Nephron progenitor cell (in vitro differentiated cells): ENCODE measurements at regions not wholly inside any gene's neighbourhood (a gene's known extent, or its start where the extent isn't known, plus 50 kb on each side); places are given as distances from the start of the nearest gene placed in this dataset.
A peak's percentile ranks its signal among the peaks of the same experiment; 100 is the strongest.

ENCODE experiments used
- DNase-seq: peaks from one replicate; pipeline ENCODE4 v3.0.0; 2021
- H3K27ac Mint-ChIP-seq: 2 replicates; pipeline ENCODE4 v1.8.0; 2021; ENCODE audit warnings: mild to moderate bottlenecking, moderate library complexity, mixed read lengths
- H3K27me3 Mint-ChIP-seq: 2 replicates; pipeline ENCODE4 v1.8.0; 2021; ENCODE audit warnings: mild to moderate bottlenecking, low read depth, mixed read lengths; ENCODE audit not compliant: poor library complexity
- H3K36me3 Mint-ChIP-seq: 2 replicates; pipeline ENCODE4 v1.8.0; 2021; ENCODE audit warnings: low read depth, mixed read lengths
- H3K4me1 Mint-ChIP-seq: 2 replicates; pipeline ENCODE4 v1.8.0; 2021; ENCODE audit warnings: mixed read lengths
- H3K4me3 Mint-ChIP-seq: 2 replicates; pipeline ENCODE4 v1.8.0; 2021; ENCODE audit warnings: mild to moderate bottlenecking, moderate library complexity, mixed read lengths
- H3K9me3 Mint-ChIP-seq: 2 replicates; pipeline ENCODE4 v1.8.0; 2021; ENCODE audit warnings: mild to moderate bottlenecking, moderate library complexity, mixed read lengths
- TF ChIP-seq, protein P1 (sequence below): fragments of 200-600 bp; sonication (generic); IDR thresholded peaks from 2 replicates; pipeline ENCODE4 v1.5.0; 2021; ENCODE audit warnings: antibody characterized with exemption

DNA sequence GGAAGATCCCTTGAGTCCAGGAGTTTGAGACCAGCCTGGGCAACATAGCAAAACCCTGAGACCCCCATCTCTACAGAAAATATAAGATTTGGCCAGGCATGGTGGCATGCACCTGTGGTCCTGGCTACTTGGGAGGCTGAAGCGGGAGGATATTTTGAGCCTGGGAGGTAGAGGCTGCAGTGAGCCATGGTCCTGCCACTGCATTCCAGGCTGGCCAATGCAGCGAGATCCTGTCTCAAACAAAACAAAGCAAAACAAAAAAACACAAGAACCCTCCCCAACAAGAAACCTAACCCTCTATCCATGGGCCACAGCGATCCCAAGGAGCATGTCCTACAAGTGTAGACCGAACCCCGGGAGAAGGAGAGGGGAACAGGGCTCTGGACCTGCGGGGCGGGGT is 133.3 kb downstream of the MGAT5B start:
- Mint-ChIP-seq H3K27ac (no peak overlapping the region), H3K4me3 (no peak overlapping the region)

DNA sequence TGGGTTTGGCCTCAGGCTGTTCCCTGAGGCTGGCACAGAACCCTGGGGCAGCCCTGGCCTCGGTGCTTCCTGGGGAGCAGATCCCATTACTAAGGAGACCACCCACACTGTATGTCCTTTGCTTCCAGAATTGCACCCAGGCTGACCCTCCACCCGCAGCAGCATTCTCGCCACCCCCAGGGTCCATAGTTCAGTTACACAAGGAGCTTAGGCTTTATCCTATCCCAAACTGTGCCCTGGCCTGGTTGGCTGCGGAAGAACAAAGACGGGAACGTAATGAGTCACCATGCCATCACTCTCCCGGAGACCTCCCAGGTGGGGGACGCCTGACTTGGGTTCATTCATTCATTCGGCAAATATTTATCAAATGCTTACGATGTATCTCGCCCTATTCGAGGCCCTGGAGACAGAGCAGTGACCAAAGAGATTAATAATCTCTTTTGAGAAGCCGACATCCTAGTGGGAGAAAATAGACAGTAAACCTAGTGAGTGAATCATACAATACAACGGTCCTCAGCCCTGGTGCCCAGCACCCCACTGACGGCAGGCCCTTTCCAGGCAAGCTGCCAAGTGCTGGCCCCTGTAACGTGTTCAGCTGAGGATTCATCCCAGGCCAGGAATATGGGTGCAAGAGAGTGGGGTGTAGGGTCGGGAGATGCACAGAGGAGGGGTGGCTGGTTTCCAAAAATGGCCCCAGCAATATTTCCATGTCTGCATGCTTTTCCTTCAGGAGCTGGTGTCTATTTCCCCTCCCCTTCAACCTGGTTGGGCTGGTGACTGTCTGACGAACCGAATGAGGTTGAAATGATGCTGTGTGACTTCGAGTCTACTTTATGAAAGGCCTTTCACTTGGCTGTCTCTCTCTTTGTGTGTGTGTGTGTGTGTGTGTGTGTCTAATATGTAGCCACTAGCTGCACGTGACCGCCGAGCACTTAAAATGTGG is 134.2 kb downstream of the MGAT5B start:
- Mint-ChIP-seq H3K9me3 (no peaks in the 10 kb centered on the region), H3K36me3 (no peaks in the 10 kb centered on the region), H3K27ac (no peak overlapping the region), H3K27me3 (no peaks in the 10 kb centered on the region), H3K4me3 (no peak overlapping the region), H3K4me1 (peaks cover 36% of the 10 kb centered on the region)
- no peak for DNase-seq
- TF ChIP-seq, protein P1, sequence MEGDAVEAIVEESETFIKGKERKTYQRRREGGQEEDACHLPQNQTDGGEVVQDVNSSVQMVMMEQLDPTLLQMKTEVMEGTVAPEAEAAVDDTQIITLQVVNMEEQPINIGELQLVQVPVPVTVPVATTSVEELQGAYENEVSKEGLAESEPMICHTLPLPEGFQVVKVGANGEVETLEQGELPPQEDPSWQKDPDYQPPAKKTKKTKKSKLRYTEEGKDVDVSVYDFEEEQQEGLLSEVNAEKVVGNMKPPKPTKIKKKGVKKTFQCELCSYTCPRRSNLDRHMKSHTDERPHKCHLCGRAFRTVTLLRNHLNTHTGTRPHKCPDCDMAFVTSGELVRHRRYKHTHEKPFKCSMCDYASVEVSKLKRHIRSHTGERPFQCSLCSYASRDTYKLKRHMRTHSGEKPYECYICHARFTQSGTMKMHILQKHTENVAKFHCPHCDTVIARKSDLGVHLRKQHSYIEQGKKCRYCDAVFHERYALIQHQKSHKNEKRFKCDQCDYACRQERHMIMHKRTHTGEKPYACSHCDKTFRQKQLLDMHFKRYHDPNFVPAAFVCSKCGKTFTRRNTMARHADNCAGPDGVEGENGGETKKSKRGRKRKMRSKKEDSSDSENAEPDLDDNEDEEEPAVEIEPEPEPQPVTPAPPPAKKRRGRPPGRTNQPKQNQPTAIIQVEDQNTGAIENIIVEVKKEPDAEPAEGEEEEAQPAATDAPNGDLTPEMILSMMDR = no peak

More for the DNA sequence above, 133.3 kb downstream of the MGAT5B start:
- DNase-seq = no peak
- Mint-ChIP-seq H3K27me3 (no peaks in the 10 kb centered on the region), H3K4me1 (peaks cover 33% of the 10 kb centered on the region), H3K9me3 (no peaks in the 10 kb centered on the region), H3K36me3 (no peaks in the 10 kb centered on the region)
- TF ChIP-seq, protein P1 = no peak

DNA sequence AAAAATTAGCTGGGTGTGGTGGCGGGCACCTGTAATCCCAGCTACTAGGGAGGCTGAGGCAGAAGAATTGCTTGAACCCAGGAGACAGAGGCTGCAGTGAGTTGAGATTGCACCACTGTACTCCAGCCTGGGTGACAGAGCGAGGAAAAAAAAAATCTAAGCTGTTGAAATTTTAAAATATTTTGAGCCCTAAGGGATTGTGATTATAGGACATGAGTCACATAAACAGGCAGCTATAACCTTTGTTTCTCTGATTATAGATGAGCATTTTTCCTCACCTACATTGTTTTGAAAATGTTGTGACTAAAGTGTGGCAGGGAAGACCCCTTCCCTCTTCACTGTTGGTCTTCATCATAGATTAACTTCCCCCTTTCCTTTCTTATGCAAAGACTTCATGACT is 135.5 kb downstream of the MGAT5B start:
- TF ChIP-seq, protein P1 = no peak

DNA sequence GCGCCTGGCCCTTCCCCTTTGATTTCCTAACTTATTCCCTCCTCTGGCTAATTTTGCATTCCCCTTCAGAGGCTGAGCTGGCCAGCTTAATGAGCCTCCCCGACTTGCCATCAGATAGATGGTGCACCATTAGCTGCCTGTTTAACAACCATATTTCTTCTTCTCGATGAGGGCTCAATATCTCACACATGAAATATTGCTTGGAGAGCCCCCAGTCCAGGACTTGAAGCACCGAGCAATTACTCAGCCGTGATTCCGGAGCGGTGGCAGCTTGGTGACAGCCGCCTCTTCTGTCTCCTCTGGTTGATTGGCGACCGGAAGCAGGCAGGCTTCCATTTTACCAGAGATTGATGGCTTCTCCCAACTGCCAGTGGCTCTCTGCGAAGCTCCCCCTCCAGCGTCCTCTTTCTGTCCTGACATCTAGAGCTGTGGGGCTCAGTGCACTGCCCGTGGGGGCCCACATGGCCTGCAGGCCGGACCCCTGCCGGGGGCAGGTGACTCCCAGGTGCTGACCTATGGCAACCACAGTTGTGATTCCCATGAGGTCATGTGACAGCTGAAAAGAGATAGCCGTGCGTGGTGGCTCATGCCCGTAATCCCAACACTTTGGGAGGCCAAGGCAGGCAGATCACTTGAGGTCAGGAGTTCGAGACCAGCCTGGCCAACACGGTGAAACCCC is 133.7 kb upstream of the SEC14L1 start:
- Mint-ChIP-seq H3K4me1 (peaks cover 26% of the 10 kb centered on the region), H3K36me3 (no peaks in the 10 kb centered on the region), H3K9me3 (peaks cover 31% of the 10 kb centered on the region), H3K4me3 (no peak overlapping the region), H3K27ac (peak overlapping the region; percentile 86), H3K27me3 (no peaks in the 10 kb centered on the region)
- TF ChIP-seq, protein P1 = no peak
- peak; percentile 28 for DNase-seq

More for the DNA sequence above, 135.5 kb downstream of the MGAT5B start:
- H3K27ac Mint-ChIP-seq = no peak overlapping the region
- H3K4me3 Mint-ChIP-seq = no peak overlapping the region
- H3K4me1 Mint-ChIP-seq = peaks cover 33% of the 10 kb centered on the region
- no peak for DNase-seq
- H3K9me3 Mint-ChIP-seq = peaks cover 2% of the 10 kb centered on the region
- H3K36me3 Mint-ChIP-seq = no peaks in the 10 kb centered on the region
- H3K27me3 Mint-ChIP-seq = no peaks in the 10 kb centered on the region

DNA sequence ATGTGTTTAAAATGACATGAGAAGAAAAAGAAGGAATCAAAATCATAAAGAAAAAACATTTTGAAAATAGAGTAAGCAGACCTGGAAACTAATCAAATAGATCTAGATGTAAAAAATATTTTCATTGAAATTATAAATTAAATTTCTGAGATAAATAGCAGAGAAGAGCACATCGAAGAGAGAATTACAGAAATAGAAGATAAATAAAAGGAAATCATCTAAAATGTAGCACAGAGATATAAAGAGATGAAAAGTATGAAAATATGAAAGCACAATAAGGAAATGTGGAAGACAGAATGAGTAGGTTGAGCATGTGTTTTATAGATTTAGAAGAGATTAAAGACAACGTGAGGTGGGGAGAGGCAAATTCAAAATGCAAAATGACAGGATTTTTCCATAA is 130.9 kb upstream of the SEC14L1 start:
- Mint-ChIP-seq H3K4me1 (peaks cover 23% of the 10 kb centered on the region), H3K9me3 (peaks cover 31% of the 10 kb centered on the region)

More for the DNA sequence above, 130.9 kb upstream of the SEC14L1 start:
- Mint-ChIP-seq H3K27me3 (peaks cover 9% of the 10 kb centered on the region), H3K4me3 (no peak overlapping the region), H3K36me3 (no peaks in the 10 kb centered on the region), H3K27ac (no peak overlapping the region)
- DNase-seq = no peak
- TF ChIP-seq, protein P1 = no peak
